ENCODE measurements at regions not wholly inside any gene's neighbourhood (a gene's known extent, or its start where the extent isn't known, plus 50 kb on each side); places are given as distances from the start of the nearest gene placed in this dataset.
"Not testable (repeated sequence)": the region's sequence is repeated elsewhere in the genome, so short reads cannot be mapped to it uniquely, and the experiment has no call there.

DNA sequence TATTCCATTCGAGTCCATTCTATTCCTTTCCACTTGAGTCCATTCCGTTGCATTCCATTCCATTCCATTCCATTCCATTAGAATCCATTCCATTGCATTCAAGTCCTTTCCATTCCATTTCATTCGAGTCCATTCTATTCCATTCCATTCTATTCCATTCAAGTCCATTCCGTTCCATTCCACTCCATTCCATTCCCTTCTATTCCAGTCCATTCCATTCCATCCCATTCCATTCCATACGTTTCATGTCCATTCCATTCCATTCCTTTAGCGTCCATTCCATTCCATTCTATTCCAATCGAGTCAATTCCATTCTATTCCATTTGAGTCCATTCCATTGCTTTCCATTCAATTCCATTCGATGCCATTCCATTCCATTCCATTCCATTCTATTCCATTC, 4804.0 kb upstream of the OR11H1 start:
- intact Hi-C loops (cut with micrococcal nuclease; ENCODE audit: unreplicated experiment); FAIRE-seq; H3K36me3 ChIP-seq (replicated peaks in 1 of 2; ENCODE audit: control insufficient read depth in 1 of 2, insufficient read depth in 2 of 2, low read length in 2 of 2); ATAC-seq; H2AFZ ChIP-seq (ENCODE audit: low read length); H3K27ac ChIP-seq (ENCODE audit: extremely low read length, insufficient read depth, low read length); BruUV-seq (replicated peaks); in situ Hi-C loops (cut with HindIII; ENCODE audit: extremely low pct_ligation_motif_present, low pct_unique_long_range_greater_than_20kb); H3K4me2 ChIP-seq (ENCODE audit: low read depth, low read length); H4K20me1 ChIP-seq (ENCODE audit: insufficient read depth, low read length); DNase-seq (ENCODE audit: low spot score); H3K4me3 ChIP-seq (replicated peaks in 1 of 3; ENCODE audit: insufficient read depth in 1 of 3, low read depth in 2 of 3, low read length in 3 of 3); H3K4me1 ChIP-seq (ENCODE audit: insufficient read depth, low read length); H3K79me2 ChIP-seq (ENCODE audit: insufficient read depth, low read length); H3K9ac ChIP-seq (ENCODE audit: insufficient read depth, low read depth, low read length); CTCF ChIA-PET (ENCODE audit: low intra/inter-chr PET ratio, low total read pairs); POLR2A ChIA-PET; H3K27me3 ChIP-seq (ENCODE audit: control insufficient read depth in 1 of 2, insufficient read depth in 2 of 2, low read length in 2 of 2); TF ChIP-seq ATF7, SOX6, LCORL, FOXP1 (CRISPR knock-in tag; IDR thresholded peaks at IDR 0.05): not testable (repeated sequence)
- 0 out of 2 replicates have a peak, but pooled peaks have one; percentile 2 for TF ChIP-seq ATF7 (IDR thresholded peaks at IDR 0.05)
- 0 out of 2 replicates have a peak, but pooled peaks have one; percentile 34 for TF ChIP-seq FOXK2 (IDR thresholded peaks at IDR 0.05)
- peak; percentile 70 for TF ChIP-seq SOX6 (IDR thresholded peaks at IDR 0.05)
- TF ChIP-seq ATM (IDR thresholded peaks at IDR 0.05; ENCODE audit: borderline replicate concordance): 0 out of 2 replicates have a peak, but pooled peaks have one; percentile 14
- TF ChIP-seq LCORL (IDR thresholded peaks at IDR 0.05): 0 out of 2 replicates have a peak, but pooled peaks have one; percentile 17
- TF ChIP-seq PLRG1 (conservative IDR thresholded peaks at IDR 0.05): peak; percentile 82; the same call in 1 of the 2 replicates
- peak; percentile 37 for TF ChIP-seq ZNF282 (IDR thresholded peaks at IDR 0.05; ENCODE audit: partially characterized antibody)
- TF ChIP-seq FOXP1 (IDR thresholded peaks at IDR 0.05): 0 out of 2 replicates have a peak, but pooled peaks have one; percentile 31
- H3K9me3 ChIP-seq (ENCODE audit: low read length): peaks cover 100% of the 10 kb centered on the region
- 2% methylated on average over 8 of the region's 8 CpGs for WGBS (ENCODE audit: low lambda C conversion rate)

DNA sequence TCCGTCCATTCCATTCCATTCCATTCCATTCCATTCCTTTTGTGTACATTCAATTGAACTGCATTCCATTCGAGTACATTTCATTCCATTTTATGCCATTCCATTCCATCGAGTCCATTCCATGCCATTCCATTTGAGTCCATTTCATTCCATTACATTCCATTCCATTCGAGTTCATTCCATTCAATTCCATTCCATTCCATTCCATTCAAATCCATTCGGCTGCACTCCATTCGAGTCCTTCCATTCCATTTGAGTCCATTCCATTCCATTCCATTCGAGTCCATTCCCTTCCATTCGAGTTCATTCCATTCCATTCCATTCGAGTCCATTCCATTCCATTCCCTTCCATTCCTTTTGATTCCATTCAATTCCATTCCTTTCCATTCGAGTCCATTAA, 4800.6 kb upstream of the OR11H1 start:
- intact Hi-C loops (cut with micrococcal nuclease; ENCODE audit: unreplicated experiment): no loop called here
- peaks cover 100% of the 10 kb centered on the region for H3K9me3 ChIP-seq (ENCODE audit: low read length)
- POLR2A ChIA-PET: no interaction called here
- TF ChIP-seq ZNF556 (CRISPR knock-in tag; IDR thresholded peaks at IDR 0.05; ENCODE audit: borderline replicate concordance) (no peak), ZNF329 (CRISPR knock-in tag; IDR thresholded peaks at IDR 0.05; ENCODE audit: low read depth) (no peak), SIN3A (IDR thresholded peaks at IDR 0.05; ENCODE audit: borderline replicate concordance, low read depth, low read length) (no peak), RCOR2 (CRISPR knock-in tag; IDR thresholded peaks at IDR 0.05) (no peak), IKZF1 (IDR thresholded peaks at IDR 0.05) (0 out of 2 replicates have a peak, but pooled peaks have one; percentile 3), ZFP36L1 (CRISPR knock-in tag; IDR thresholded peaks at IDR 0.05) (no peak), ZNF768 (CRISPR knock-in tag; IDR thresholded peaks at IDR 0.05) (no peak), ELF4 (CRISPR knock-in tag; IDR thresholded peaks at IDR 0.05; ENCODE audit: borderline replicate concordance) (no peak), TBL1XR1 (IDR thresholded peaks at IDR 0.05; ENCODE audit: borderline replicate concordance, low read length, partially characterized antibody) (no peak), RXRA (CRISPR knock-in tag; IDR thresholded peaks at IDR 0.05) (no peak)

More for the DNA sequence above, 4800.6 kb upstream of the OR11H1 start:
- no peaks in the 10 kb centered on the region for H3K4me1 ChIP-seq (ENCODE audit: insufficient read depth, low read length)
- no peak for FAIRE-seq
- no peak overlapping the region for H3K27ac ChIP-seq (ENCODE audit: extremely low read length, insufficient read depth, low read length)
- no peak for ATAC-seq
- no peak overlapping the region for H3K9ac ChIP-seq (ENCODE audit: insufficient read depth, low read depth, low read length)
- no peaks in the 10 kb centered on the region for H4K20me1 ChIP-seq (ENCODE audit: insufficient read depth, low read length)
- H3K27me3 ChIP-seq (ENCODE audit: control insufficient read depth in 1 of 2, insufficient read depth in 2 of 2, low read length in 2 of 2): no peaks in the 10 kb centered on the region
- BruUV-seq (replicated peaks): no TSS peak
- no peaks in the 10 kb centered on the region; a peak in 1 of 5 replicates for H3K36me3 ChIP-seq (replicated peaks in 1 of 2; ENCODE audit: control insufficient read depth in 1 of 2, insufficient read depth in 2 of 2, low read length in 2 of 2)
- H3K4me2 ChIP-seq (ENCODE audit: low read depth, low read length): no peak overlapping the region
- CTCF ChIA-PET (ENCODE audit: low intra/inter-chr PET ratio, low total read pairs): no interaction called here
- H2AFZ ChIP-seq (ENCODE audit: low read length): no peak overlapping the region
- 4% methylated on average over 10 of the region's 10 CpGs for WGBS (ENCODE audit: low lambda C conversion rate)
- H3K79me2 ChIP-seq (ENCODE audit: insufficient read depth, low read length): no peaks in the 10 kb centered on the region
- no peak for DNase-seq (ENCODE audit: low spot score)
- no peak overlapping the region for H3K4me3 ChIP-seq (replicated peaks in 1 of 3; ENCODE audit: insufficient read depth in 1 of 3, low read depth in 2 of 3, low read length in 3 of 3)
- in situ Hi-C loops (cut with HindIII; ENCODE audit: extremely low pct_ligation_motif_present, low pct_unique_long_range_greater_than_20kb): no loop called here
